ENCODE measurements at regions not wholly inside any gene's neighbourhood (a gene's known extent, or its start where the extent isn't known, plus 50 kb on each side); places are given as distances from the start of the nearest gene placed in this dataset.

DNA sequence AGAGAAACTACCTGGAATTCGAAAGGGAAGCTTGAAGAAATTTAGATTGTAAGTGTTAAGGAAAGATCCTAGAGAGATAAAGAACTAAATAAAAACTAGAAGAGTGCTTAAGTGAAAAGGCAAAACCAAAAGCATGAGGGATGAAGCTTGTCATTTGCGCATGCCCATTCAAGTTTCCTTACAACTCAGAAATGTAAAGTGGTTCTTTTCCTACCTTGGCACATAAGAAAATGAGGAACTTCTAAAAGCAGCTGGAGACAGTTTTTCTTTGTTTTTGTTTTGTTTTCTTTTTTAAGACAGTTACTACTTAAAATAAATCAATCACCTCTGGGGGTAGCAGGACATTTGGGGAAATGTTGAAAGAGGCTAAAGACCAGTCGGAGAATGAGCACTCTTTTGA lies 1304.4 kb upstream of the PCDH7 start:
- TF ChIP-seq, protein P1, sequence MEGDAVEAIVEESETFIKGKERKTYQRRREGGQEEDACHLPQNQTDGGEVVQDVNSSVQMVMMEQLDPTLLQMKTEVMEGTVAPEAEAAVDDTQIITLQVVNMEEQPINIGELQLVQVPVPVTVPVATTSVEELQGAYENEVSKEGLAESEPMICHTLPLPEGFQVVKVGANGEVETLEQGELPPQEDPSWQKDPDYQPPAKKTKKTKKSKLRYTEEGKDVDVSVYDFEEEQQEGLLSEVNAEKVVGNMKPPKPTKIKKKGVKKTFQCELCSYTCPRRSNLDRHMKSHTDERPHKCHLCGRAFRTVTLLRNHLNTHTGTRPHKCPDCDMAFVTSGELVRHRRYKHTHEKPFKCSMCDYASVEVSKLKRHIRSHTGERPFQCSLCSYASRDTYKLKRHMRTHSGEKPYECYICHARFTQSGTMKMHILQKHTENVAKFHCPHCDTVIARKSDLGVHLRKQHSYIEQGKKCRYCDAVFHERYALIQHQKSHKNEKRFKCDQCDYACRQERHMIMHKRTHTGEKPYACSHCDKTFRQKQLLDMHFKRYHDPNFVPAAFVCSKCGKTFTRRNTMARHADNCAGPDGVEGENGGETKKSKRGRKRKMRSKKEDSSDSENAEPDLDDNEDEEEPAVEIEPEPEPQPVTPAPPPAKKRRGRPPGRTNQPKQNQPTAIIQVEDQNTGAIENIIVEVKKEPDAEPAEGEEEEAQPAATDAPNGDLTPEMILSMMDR (IDR thresholded peaks at IDR 0.05): no peak
- no peak for TF ChIP-seq POLR2A (IDR thresholded peaks at IDR 0.05; ENCODE audit: low read depth)

All from esophagus muscularis mucosa (tissue), 3 donors.